Suprapubic skin (tissue), 4 donors: ENCODE measurements at regions not wholly inside any gene's neighbourhood (a gene's known extent, or its start where the extent isn't known, plus 50 kb on each side); places are given as distances from the start of the nearest gene placed in this dataset.
A peak's percentile ranks its signal among the peaks of the same experiment; 100 is the strongest.

Experiments used
- POLR2A ChIP-seq, 2 donors: fragments of 450-650 bp; IDR thresholded peaks; one replicate each; pipeline ENCODE4 v1.6.1; 2017; ENCODE audit warnings: antibody characterized with exemption in 2 of 2, mild to moderate bottlenecking in 2 of 2, moderate library complexity in 2 of 2
- POLR2AphosphoS5 ChIP-seq, 3 donors: sonication (generic); formaldehyde crosslinking; IDR thresholded peaks; one replicate each; pipeline ENCODE4 v1.6.1; 2017; ENCODE audit warnings: antibody characterized with exemption in 3 of 3
- TF ChIP-seq, protein P1 (sequence below), 2 donors: fragments of 200-600 bp in 1 of 2; fragments of 450-650 bp in 1 of 2; sonication (generic) in 1 of 2; IDR thresholded peaks; one replicate each; pipeline ENCODE4 v1.5.1; 2016 to 2019; ENCODE audit warnings: antibody characterized with exemption in 2 of 2, mild to moderate bottlenecking in 1 of 2, moderate library complexity in 1 of 2

DNA sequence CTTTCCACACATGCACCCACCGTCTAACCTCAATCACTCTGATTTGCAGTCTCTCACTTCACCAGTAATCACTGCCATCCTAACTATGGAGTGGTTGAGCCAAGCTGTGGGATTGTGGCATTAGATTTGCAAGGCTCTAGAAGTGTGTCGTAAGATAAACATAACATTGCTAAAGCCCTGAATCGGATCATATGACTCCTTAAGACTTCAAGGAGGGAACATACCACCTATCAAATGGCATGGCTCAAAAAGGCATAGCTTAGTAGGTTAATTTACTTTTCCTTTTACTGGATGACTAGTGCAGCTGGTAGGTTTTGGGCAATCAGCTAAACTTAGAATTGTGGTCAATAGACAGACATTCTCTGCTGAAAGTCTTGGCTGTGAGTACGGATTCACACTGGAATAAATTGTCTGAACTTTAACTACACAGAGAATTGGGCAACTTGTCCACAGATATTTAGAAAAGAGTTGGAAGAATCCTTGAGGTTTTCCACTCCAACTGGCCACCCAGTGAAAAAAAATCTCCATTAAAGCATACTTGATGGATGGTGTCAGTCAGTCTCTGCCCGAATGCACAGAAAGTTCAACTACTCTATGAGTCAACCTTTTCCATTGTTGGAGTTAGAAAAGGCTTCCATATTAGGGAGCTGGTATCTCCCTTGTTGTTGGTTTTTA, 476.7 kb upstream of the CBLB start:
- TF ChIP-seq, protein P1, sequence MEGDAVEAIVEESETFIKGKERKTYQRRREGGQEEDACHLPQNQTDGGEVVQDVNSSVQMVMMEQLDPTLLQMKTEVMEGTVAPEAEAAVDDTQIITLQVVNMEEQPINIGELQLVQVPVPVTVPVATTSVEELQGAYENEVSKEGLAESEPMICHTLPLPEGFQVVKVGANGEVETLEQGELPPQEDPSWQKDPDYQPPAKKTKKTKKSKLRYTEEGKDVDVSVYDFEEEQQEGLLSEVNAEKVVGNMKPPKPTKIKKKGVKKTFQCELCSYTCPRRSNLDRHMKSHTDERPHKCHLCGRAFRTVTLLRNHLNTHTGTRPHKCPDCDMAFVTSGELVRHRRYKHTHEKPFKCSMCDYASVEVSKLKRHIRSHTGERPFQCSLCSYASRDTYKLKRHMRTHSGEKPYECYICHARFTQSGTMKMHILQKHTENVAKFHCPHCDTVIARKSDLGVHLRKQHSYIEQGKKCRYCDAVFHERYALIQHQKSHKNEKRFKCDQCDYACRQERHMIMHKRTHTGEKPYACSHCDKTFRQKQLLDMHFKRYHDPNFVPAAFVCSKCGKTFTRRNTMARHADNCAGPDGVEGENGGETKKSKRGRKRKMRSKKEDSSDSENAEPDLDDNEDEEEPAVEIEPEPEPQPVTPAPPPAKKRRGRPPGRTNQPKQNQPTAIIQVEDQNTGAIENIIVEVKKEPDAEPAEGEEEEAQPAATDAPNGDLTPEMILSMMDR (IDR thresholded peaks at IDR 0.05): no peak
- TF ChIP-seq POLR2A (IDR thresholded peaks at IDR 0.05) (no peak), POLR2AphosphoS5 (IDR thresholded peaks at IDR 0.05) (peak; percentile 18 to 51 (median 32))
